Stromal cell of bone marrow (primary cell): ENCODE measurements at regions not wholly inside any gene's neighbourhood (a gene's known extent, or its start where the extent isn't known, plus 50 kb on each side); places are given as distances from the start of the nearest gene placed in this dataset.
A peak's percentile ranks its signal among the peaks of the same experiment; 100 is the strongest.

Source experiments
- DNase-seq: peaks from one replicate; pipeline ENCODE4 v3.0.0-alpha.2; 2012; ENCODE audit warnings: low read depth

DNA sequence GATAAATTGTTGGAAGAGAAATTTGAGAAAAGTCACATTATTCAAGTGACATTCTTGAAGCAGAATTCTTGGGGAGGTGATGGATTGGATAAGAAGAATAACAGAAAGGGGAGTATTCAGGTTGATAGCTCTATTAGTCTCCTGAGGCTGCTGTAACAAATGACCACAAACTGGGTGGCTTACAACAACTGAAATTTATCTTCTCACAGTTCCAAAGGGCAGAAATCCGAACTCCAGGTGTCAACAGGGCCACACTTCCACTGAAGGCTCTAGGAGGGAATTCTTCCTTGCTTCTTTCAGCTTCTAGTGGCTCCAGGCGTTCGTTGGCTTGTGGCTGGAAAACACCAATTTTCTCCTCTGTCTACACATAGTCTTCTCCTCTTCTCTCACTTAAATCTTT is 99.8 kb downstream of the TES start:
- DNase-seq = no peak

DNA sequence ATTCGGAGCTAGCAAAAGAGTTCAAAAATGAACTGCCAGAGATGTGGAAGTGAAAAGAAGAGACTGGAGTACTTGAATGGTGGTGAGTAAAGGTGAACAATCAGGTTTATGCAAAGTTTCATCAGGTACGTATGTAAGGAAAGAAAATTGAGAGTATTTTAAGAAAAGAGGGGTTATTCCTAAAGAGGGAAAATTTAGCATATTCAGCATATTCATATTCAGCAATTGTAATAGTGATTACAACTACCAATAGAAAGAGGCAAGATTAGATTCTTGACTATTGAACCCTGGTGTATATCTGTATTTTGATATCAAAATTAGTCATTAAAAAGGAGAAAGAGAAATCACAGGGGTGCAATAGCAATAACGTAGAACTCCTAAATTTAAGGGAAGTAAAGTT is 100.9 kb downstream of the TES start:
- DNase-seq = no peak

DNA sequence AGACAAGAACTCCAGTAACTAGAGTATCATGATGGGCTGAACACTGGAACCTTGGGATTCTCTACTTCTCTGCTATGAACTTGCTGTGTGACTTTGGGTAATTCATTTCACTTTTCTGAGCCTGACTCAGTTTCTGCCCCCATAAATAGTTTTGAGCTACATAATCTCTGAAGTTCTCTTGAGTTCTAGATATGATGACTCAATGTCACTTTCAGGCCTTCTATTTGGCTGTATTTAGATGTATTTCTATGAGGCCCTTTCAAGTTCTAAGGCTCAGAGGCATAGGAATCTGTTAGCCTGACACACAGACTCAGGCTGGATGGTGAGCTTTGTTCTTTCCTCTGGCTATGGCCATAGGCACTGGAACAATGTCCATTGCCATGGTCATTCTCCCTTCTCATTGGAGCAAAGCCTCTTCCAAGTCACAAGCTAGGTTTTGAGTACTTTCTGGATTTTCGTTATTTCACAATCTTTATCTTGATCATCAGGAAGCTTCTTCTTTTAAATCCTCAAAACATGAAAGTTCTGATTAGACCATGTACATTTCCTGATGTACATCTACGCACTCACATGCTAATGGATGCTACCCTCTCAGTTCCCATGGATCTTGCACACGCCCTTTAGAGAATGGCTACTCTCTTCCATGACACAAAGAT is 101.6 kb downstream of the TES start:
- no peak for DNase-seq

DNA sequence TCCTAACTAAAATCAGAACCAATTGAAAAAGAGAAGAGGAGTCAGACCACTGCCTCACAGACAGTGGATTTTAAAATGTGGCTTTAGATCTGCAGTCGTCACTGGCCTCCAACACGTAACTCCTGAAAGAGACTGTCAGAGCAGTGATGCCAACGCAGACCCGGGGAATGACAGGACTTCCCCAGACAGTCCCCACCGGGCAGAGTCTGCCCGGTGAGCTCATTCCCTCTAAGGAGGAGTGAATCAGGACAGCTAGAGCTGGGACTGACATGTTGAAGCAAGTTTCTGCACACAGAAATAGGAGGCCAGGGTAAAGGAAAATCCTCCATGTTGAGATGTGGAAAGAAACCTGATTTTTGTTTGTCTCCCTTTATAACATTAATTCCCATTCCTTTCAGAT is 105.0 kb downstream of the TES start:
- no peak for DNase-seq

- DNase-seq = no peak
These were observed 105.5 kb downstream of the TES start for GRCh38 chr7:116315803-116316202.

DNA sequence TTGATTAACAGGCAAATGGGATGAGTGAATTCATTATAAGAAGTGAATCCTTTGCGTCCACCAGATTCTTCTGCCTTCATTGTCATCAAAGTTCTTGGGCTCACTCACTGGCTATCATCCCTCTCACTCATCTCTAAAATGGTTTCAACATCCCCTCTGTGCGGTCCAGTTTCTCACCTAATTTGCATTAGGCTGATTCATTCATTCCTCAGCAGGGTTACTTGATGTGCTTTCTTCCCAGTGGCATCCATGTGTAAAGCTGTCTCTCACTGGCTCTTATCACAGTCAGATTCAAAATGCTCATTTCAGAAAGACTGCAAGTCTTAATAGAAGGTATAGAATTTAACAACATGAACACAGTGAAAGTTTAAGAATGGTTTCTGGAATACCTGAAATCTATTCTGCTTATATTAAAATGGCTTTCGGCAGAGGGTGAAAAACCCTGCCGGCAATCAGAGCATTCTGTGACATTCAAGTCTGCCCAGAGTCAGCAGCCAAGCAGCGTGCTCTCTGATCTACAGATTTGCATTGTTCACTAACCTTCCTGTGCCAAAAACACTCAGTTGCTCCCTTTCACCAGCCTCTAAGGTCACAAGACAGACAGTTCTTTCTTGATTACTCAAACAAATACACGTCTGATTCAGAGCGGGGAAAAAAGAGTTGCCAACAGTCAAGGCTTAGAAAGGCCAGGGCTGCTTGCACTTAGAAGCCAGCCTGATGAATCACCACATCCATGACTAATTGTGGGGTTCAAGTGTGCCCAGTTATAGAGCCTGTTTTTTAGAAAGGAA is 106.7 kb downstream of the TES start:
- DNase-seq = peak; percentile 99

GRCh38 chr7:116317907-116318306 is 107.6 kb downstream of the TES start:
- DNase-seq = no peak

DNA sequence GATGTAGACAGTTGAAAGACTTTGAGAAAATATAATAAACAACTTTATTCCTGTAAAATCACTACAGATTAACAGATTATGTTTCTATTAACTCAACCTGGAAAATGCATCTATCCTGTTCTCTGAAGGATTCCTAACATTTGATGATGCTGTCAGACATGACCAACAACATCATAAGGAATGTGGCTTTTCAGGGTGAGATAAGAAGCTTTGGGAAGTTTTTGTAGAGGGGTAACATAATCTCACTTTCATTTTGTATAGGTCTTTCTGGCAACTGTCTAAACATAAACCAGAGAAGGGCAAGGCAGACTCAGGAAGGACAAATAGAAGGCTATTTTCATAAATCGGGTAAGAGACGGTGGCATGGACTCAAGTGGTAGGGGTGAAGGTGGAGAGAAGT is 112.2 kb downstream of the TES start:
- no peak for DNase-seq

GRCh38 chr7:116324582-116324981 is 114.2 kb downstream of the TES start:
- DNase-seq = no peak

DNA sequence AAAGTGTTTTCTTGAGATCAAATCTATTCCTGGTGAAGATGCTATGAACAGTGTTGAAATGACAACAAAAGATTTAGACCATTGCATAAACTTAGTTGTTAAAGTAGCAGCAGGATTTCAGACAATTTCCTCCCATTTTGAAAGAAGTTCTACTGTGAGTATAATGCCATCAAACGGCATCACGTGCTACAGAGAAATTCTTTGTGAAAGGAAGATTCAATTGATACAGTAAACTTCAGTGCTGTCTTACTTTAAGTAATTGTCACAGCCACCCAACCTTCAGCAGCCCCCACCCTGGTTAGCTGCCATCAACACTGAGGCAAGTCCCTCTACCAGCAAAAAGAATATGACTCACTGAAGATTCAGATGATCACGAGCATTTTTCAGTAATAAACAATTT is 115.2 kb downstream of the TES start:
- DNase-seq = no peak

DNA sequence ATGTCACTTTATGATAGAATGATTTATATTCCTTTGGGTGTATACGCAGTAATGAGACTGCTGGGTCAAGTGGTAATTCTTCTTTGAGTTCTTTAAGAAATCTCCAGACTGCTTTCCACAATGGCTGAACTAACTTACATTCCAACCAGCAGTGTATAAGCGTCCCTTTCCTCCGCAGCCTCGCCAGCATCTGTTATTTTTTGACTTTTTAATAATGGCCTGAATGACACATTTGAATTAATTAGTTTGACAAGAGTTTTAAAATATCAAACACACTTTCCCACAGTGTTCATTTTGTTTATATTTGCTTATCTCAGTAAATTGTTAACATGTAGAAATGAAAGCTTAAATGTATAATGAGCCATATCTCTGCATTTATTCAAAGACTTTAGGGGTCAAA is 116.8 kb downstream of the TES start:
- DNase-seq = no peak

GRCh38 chr7:116327752-116328151 is 117.4 kb downstream of the TES start:
- peak; percentile 14 for DNase-seq

- DNase-seq = peak; percentile 25
These were observed 117.8 kb downstream of the TES start for GRCh38 chr7:116328161-116328560.

DNA sequence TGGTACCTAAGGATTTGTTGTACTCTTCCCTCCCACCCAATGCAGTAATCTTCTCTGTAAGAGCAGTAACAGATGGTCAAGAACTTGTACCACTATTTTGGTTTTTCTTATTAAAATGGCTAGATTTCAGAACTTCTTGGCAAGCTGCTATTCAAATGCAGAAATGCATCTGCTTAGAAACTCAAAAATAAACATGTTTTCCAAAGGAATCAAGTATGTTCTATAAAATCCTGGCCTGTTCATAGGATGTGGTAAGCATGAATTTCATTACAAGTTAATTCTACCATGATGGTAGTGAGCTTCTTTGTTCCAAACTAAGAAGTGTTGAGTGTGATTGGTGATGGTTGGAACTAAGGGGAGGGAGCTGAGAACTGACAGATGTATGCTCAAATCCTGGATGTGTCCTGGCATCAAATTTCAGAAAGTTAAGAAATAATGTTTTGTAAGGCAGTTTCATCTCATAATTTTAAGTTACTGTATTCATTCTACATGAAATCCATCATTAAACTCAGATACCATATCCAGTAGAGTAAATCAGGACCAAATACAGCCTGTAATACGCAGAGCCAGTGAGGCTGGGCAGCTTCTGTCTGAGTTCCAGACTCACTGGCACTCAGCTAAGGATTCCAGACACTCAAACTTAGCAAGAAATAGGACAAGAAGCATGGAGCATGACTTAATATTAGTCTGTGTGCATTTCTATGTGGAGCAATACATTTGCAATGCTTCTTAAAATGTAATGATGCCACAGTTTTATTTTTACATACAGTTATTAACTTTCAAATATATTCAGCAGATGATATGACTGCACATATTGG is 119.6 kb downstream of the TES start:
- no peak for DNase-seq

GRCh38 chr7:116331020-116331419 is 120.7 kb downstream of the TES start:
- DNase-seq = peak; percentile 7

GRCh38 chr7:116332766-116333165 is 122.4 kb downstream of the TES start:
- no peak for DNase-seq

DNA sequence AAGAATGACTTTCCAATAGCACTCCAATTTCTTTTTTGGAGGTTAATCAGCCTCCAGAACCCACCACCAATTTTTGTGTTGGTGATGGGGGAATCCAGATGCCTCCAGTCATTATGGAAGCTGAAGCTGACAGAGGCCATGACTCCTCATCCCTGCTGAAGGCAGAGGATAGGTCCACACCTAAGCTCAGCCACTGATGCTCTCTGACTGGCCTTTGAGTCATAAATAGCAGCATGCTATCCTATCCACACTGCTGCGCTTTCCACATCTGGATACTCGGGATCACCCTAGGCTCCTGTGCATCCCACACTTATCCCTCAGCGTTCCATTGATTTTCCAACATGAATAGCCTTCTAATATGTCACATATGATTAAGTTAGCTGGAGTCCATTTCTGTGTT is 124.2 kb downstream of the TES start:
- no peak for DNase-seq

DNA sequence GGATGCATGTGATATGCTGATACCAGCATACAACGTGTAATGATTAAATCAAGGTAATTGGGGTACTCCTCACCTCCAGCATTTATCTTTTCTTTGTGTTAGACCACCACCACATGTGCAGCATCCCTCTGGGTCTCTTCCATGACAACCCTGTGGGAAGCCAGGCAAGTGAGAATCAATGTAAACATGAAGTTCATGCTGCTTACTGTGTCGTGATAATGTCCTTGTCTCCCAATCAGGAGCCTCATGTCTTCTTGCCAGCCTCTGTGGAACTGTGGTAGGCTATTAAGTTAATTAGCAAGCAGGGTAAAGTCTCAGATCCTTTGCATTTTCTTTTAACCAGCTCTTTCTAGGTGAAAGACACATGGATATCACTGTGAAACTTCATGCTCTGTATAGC is 126.7 kb downstream of the TES start:
- DNase-seq = no peak

GRCh38 chr7:116337800-116338199 is 127.5 kb downstream of the TES start:
- no peak for DNase-seq

GRCh38 chr7:116339564-116339963 is 129.2 kb downstream of the TES start:
- DNase-seq = no peak

GRCh38 chr7:116340201-116340847 is 130.0 kb downstream of the TES start:
- DNase-seq = no peak
